ENCODE measurements at regions not wholly inside any gene's neighbourhood (a gene's known extent, or its start where the extent isn't known, plus 50 kb on each side); places are given as distances from the start of the nearest gene placed in this dataset.

DNA sequence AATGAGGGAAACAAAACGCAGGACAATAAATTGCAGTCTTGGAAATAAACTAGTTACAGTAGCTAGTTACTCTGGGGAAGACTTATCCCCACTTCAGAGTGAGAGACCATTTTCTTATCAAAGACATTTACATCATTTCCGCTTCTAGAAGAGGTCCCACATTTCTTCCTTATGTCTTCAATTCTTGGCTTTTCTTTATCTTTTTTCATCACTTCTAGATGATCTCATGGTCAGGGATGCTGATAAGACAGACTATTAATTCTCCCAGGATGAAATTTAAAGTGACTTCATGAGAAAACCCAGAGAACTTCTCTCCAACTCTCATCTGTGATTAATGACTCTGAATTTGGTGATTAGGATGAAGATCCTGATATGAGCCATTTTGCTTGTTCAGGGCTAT, 229.1 kb downstream of the MTRR start:
- Histone ChIP-seq H3K4me3 (ENCODE audit: low read length) (no peak overlapping the region), H3K27me3 (ENCODE audit: control insufficient read depth, insufficient read depth, low read length) (no peaks in the 10 kb centered on the region), H3K4me1 (ENCODE audit: control insufficient read depth, insufficient read depth, low read length) (no peaks in the 10 kb centered on the region), H3K9ac (ENCODE audit: low read length) (no peak overlapping the region), H3K9me3 (ENCODE audit: control insufficient read depth, low read length) (no peaks in the 10 kb centered on the region), H3K36me3 (ENCODE audit: control insufficient read depth, insufficient read depth, low read length) (no peaks in the 10 kb centered on the region)

DNA sequence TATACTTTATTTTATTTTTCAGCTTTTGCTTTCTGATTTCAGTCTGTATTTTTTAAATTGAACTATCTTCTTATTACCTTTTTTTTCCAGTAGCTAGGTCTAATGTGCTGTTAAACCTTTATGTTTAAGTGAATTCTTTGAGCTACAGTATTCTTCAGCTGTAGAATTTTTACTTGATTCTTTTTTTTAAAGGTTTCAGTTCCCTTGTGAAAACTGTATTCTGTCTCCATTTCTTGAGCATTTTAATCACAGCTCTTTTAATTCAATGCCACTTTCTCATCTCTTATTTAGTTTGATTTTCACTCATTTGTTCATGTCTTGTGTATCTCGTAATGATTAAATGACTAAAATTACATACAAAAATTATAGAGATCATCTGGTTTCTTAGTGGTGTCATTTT, 233.8 kb downstream of the MTRR start:
- Histone ChIP-seq H3K27me3 (ENCODE audit: control insufficient read depth, insufficient read depth, low read length) (no peaks in the 10 kb centered on the region), H3K4me1 (ENCODE audit: control insufficient read depth, insufficient read depth, low read length) (no peaks in the 10 kb centered on the region), H3K36me3 (ENCODE audit: control insufficient read depth, insufficient read depth, low read length) (no peaks in the 10 kb centered on the region), H3K9ac (ENCODE audit: low read length) (no peak overlapping the region), H3K9me3 (ENCODE audit: control insufficient read depth, low read length) (no peaks in the 10 kb centered on the region), H3K4me3 (ENCODE audit: low read length) (no peak overlapping the region)

DNA sequence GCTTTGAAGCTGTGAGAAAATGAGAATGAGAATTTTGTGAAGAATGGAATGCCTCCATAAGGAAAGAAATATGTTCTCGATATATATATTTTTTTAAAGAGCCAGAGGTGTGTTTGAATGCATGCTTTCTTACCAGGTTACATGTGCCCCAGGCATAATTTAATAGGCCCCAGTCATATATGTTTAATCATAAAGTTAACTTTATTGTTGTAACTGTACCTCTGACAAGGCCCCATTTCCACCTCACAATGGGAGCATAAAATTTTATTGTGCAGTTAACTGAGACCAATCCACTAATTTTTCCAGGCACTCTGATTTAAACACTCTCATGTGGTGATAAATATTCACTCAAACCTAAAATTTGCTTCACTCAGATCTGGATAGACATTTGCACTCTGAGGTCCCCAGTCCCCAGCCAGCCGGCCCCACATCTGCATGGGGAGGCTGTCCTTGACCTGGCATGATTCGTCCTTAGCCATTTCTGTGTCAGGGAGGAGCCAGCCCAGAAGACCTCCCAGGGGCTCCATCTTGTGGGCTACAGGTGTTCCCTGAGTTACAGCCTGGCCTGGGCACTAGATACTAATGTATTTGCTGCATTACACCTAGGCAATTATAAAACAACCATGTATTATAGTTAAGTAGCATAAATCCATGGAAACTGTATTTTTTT, 245.8 kb downstream of the MTRR start:
- Histone ChIP-seq H3K4me3 (ENCODE audit: low read length) (no peak overlapping the region), H3K27me3 (ENCODE audit: control insufficient read depth, insufficient read depth, low read length) (no peaks in the 10 kb centered on the region), H3K9me3 (ENCODE audit: control insufficient read depth, low read length) (no peaks in the 10 kb centered on the region), H3K9ac (ENCODE audit: low read length) (no peak overlapping the region), H3K36me3 (ENCODE audit: control insufficient read depth, insufficient read depth, low read length) (no peaks in the 10 kb centered on the region), H3K4me1 (ENCODE audit: control insufficient read depth, insufficient read depth, low read length) (no peaks in the 10 kb centered on the region)

DNA sequence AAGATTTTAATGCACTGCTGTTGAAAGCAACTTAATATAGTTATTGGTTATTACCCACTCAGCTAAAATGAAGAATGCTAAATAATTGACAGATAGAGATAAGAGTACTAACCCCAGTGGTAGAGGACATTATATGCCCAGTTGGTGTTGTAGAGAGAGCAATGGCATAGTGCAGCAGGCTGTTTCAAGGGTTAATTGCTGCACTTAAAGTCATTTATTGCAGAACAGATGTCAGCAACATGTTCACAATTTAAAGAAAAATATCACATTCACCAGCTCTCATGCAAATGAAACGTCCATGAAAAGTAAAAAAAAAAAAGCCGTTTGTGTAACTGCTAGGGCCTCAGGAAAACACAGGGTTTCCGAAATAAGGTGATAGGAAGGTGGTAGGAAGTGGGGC, 254.6 kb downstream of the MTRR start:
- Histone ChIP-seq H3K27me3 (ENCODE audit: control insufficient read depth, insufficient read depth, low read length) (no peaks in the 10 kb centered on the region), H3K9me3 (ENCODE audit: control insufficient read depth, low read length) (no peaks in the 10 kb centered on the region), H3K4me3 (ENCODE audit: low read length) (no peak overlapping the region), H3K9ac (ENCODE audit: low read length) (no peak overlapping the region), H3K36me3 (ENCODE audit: control insufficient read depth, insufficient read depth, low read length) (no peaks in the 10 kb centered on the region), H3K4me1 (ENCODE audit: control insufficient read depth, insufficient read depth, low read length) (no peaks in the 10 kb centered on the region)

DNA sequence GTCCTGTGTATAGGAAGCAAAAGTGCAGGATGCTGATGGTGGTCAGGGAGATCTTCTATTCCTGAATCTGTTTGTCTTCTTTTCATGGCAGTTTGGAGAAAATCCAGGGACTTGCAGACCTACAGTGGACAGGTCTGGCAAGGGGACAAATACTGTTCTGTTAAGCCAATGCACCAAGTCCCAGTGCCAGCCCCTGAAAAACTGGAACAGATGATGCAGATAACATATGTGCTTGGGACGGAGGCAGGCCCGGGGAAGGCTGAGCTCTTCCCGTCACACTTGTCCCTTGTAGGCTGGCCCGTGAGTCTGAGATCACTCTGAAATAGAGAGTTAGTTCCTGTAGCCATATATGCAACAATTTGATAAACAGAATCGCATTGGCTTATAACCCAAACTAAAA, 265.7 kb downstream of the MTRR start:
- Histone ChIP-seq H3K9ac (ENCODE audit: low read length) (no peak overlapping the region), H3K27me3 (ENCODE audit: control insufficient read depth, insufficient read depth, low read length) (no peaks in the 10 kb centered on the region), H3K4me1 (ENCODE audit: control insufficient read depth, insufficient read depth, low read length) (no peaks in the 10 kb centered on the region), H3K36me3 (ENCODE audit: control insufficient read depth, insufficient read depth, low read length) (no peaks in the 10 kb centered on the region), H3K9me3 (ENCODE audit: control insufficient read depth, low read length) (no peaks in the 10 kb centered on the region), H3K4me3 (ENCODE audit: low read length) (no peak overlapping the region)

DNA sequence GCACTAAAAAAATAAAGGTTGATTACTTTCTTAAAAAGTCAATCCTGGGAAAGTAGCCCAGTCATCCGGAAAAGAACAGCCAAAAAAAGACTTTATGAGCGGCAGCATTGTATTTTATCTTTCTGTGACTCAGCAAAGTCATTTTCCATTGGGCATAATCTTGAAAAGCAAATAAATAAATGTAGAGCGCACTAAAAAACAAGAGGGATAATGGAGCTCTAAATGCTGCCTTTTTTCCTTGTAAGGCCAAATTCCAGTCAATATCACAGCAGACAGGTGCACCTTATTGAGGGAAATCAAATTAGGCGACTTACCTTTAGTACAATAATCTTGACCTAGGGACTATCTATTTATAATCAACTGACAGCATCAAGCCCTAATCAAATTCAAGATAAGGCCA, 266.8 kb downstream of the MTRR start:
- Histone ChIP-seq H3K27me3 (ENCODE audit: control insufficient read depth, insufficient read depth, low read length) (no peaks in the 10 kb centered on the region), H3K9me3 (ENCODE audit: control insufficient read depth, low read length) (no peaks in the 10 kb centered on the region), H3K9ac (ENCODE audit: low read length) (no peak overlapping the region), H3K36me3 (ENCODE audit: control insufficient read depth, insufficient read depth, low read length) (no peaks in the 10 kb centered on the region), H3K4me1 (ENCODE audit: control insufficient read depth, insufficient read depth, low read length) (no peaks in the 10 kb centered on the region), H3K4me3 (ENCODE audit: low read length) (no peak overlapping the region)

DNA sequence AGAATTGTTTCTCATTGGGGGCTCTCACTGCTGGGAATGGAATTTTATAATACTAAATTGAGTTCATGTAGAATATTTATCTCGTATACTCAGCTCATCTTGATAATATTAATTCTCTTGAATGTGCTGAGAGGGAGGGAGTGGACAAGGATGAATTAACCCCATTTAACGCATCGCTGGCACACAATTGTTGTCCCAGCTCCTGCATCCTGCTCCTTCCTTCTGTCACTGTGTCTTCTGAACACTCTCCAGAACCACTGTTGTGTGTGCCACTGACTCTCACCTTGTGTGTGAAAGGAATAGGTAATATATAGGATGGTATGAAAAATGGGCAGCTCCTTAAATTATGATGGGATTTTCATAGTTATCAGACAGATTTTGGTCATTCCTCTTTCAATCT, 267.3 kb downstream of the MTRR start:
- no peaks in the 10 kb centered on the region for H3K36me3 ChIP-seq (ENCODE audit: control insufficient read depth, insufficient read depth, low read length)
- no peak overlapping the region for H3K4me3 ChIP-seq (ENCODE audit: low read length)
- H3K4me1 ChIP-seq (ENCODE audit: control insufficient read depth, insufficient read depth, low read length) = no peaks in the 10 kb centered on the region
- H3K9ac ChIP-seq (ENCODE audit: low read length) = no peak overlapping the region
- no peaks in the 10 kb centered on the region for H3K9me3 ChIP-seq (ENCODE audit: control insufficient read depth, low read length)
- no peaks in the 10 kb centered on the region for H3K27me3 ChIP-seq (ENCODE audit: control insufficient read depth, insufficient read depth, low read length)

DNA sequence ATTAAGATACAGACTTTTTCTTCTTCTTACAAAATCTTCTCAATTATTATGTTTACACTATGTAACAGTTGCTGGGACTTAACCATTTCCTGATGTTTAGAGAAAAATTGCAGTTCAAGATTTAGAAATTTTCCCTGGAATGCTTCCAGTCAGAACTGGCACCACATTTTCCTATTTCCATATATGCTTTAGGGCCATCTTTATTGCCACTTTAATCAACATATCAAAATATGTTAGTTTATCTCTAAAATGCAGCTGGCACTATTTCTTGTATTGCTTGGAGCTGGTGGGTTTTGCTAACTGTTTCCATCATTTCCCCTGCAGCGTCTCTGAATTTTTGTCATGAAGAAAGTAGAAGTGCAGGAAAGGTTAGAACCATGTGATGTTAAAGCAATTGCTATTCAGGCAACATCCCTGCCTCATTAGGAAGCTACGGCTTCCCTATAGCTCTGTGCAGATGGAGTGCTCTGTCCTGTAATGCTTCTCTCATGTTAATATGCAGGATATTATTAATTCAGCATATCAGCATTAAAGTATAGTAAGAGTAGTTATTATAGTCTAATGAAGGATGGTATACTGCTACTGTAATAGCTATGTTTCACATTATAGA, 269.1 kb downstream of the MTRR start:
- no peak overlapping the region for H3K9ac ChIP-seq (ENCODE audit: low read length)
- no peaks in the 10 kb centered on the region for H3K9me3 ChIP-seq (ENCODE audit: control insufficient read depth, low read length)
- no peak overlapping the region for H3K4me3 ChIP-seq (ENCODE audit: low read length)
- H3K4me1 ChIP-seq (ENCODE audit: control insufficient read depth, insufficient read depth, low read length) = no peaks in the 10 kb centered on the region
- H3K36me3 ChIP-seq (ENCODE audit: control insufficient read depth, insufficient read depth, low read length) = no peaks in the 10 kb centered on the region
- no peaks in the 10 kb centered on the region for H3K27me3 ChIP-seq (ENCODE audit: control insufficient read depth, insufficient read depth, low read length)

DNA sequence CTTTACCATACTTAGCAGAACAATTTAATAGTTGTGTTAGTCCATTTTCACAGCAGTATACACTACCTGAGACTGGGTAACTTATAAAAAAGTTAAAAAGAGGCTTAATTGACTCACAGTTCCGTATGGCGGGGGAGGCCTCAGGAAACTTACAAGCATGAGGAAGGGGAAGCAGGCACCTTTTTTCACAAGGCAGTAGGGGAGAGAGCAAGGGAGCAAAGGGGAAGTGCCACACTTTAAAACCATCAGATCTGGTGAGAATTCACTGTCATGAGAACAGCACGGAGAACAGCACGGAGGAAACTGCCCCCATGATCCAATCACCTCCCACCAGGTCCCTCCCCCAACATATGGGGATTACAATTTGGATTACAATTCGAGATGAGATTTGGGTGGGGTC, 269.9 kb downstream of the MTRR start:
- Histone ChIP-seq H3K27me3 (ENCODE audit: control insufficient read depth, insufficient read depth, low read length) (no peaks in the 10 kb centered on the region), H3K9ac (ENCODE audit: low read length) (no peak overlapping the region)

DNA sequence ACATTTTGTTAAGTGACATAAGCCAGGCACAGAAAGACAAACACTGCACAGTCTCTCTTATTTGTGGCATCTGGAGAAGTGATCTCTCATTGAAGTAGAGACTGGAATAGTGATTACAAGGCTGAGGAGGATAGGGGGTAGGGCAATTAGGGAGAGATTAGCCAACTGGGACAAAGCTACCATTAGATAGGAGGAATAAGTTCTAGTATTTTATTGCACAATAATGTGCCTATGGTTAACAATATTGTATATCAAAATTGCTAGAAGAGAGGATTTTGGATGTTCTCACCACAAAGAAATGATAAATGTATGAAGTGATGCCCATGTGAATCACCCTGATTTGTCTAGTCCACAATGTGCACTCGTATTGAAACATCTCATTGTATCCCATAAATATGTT, 281.8 kb downstream of the MTRR start:
- no peaks in the 10 kb centered on the region for H3K36me3 ChIP-seq (ENCODE audit: control insufficient read depth, insufficient read depth, low read length)
- no peak overlapping the region for H3K9ac ChIP-seq (ENCODE audit: low read length)
- H3K27me3 ChIP-seq (ENCODE audit: control insufficient read depth, insufficient read depth, low read length) = no peaks in the 10 kb centered on the region
- H3K9me3 ChIP-seq (ENCODE audit: control insufficient read depth, low read length) = no peaks in the 10 kb centered on the region
- no peak overlapping the region for H3K4me3 ChIP-seq (ENCODE audit: low read length)
- no peaks in the 10 kb centered on the region for H3K4me1 ChIP-seq (ENCODE audit: control insufficient read depth, insufficient read depth, low read length)

More for the DNA sequence above, 269.9 kb downstream of the MTRR start:
- Histone ChIP-seq H3K36me3 (ENCODE audit: control insufficient read depth, insufficient read depth, low read length) (no peaks in the 10 kb centered on the region), H3K4me3 (ENCODE audit: low read length) (no peak overlapping the region), H3K9me3 (ENCODE audit: control insufficient read depth, low read length) (no peaks in the 10 kb centered on the region), H3K4me1 (ENCODE audit: control insufficient read depth, insufficient read depth, low read length) (no peaks in the 10 kb centered on the region)

DNA sequence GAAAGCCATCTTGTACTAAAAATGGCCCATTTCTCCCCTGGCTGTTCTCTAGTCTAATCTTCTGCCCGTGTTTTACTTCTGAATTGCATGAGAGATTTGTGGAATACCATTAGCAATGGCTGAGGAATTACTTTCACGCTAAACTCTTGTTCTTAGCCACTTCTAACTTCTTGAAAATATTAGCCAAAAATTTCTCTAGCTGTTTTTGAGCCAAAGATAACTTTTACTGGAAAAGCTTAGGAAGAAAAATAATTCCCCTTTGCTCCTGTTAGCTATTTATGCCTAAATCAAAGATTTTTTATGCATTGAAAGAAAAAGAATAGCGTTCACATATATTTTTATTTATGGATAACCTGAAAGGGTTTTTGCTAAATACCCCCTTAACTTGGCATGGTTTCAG, 287.8 kb downstream of the MTRR start:
- Histone ChIP-seq H3K27me3 (ENCODE audit: control insufficient read depth, insufficient read depth, low read length) (no peaks in the 10 kb centered on the region), H3K36me3 (ENCODE audit: control insufficient read depth, insufficient read depth, low read length) (no peaks in the 10 kb centered on the region), H3K9ac (ENCODE audit: low read length) (no peak overlapping the region), H3K4me1 (ENCODE audit: control insufficient read depth, insufficient read depth, low read length) (no peaks in the 10 kb centered on the region), H3K4me3 (ENCODE audit: low read length) (no peak overlapping the region), H3K9me3 (ENCODE audit: control insufficient read depth, low read length) (no peaks in the 10 kb centered on the region)

DNA sequence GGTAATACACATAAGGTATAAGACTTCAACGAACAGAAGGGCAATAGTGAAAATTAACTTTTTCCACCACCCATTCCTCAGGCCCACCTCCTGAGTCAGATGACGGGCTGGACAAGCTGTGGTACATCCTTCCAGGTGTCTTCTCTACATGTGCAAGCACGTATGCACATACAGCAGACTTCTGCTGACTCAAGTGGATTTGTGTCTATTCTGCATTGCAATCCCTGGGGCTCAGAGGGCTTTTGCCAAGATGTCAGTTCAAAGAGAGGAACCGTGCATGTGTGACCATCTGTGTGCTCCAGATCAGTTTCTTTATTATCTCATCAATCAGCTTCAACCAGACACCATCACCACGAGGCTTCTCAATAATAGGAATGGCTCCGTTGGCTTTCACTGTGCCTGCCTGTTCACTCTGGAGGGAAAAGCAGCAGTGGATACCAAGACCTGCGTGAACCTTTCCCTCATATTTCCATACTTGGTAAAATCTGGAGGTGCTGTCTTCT, 288.4 kb downstream of the MTRR start:
- H3K36me3 ChIP-seq (ENCODE audit: control insufficient read depth, insufficient read depth, low read length) = no peaks in the 10 kb centered on the region
- no peak overlapping the region for H3K4me3 ChIP-seq (ENCODE audit: low read length)
- no peaks in the 10 kb centered on the region for H3K27me3 ChIP-seq (ENCODE audit: control insufficient read depth, insufficient read depth, low read length)
- no peaks in the 10 kb centered on the region for H3K4me1 ChIP-seq (ENCODE audit: control insufficient read depth, insufficient read depth, low read length)
- H3K9me3 ChIP-seq (ENCODE audit: control insufficient read depth, low read length) = no peaks in the 10 kb centered on the region
- no peak overlapping the region for H3K9ac ChIP-seq (ENCODE audit: low read length)
